ENCODE measurements at regions not wholly inside any gene's neighbourhood (a gene's known extent, or its start where the extent isn't known, plus 50 kb on each side); places are given as distances from the start of the nearest gene placed in this dataset.
A peak's percentile ranks its signal among the peaks of the same experiment; 100 is the strongest.

DNA sequence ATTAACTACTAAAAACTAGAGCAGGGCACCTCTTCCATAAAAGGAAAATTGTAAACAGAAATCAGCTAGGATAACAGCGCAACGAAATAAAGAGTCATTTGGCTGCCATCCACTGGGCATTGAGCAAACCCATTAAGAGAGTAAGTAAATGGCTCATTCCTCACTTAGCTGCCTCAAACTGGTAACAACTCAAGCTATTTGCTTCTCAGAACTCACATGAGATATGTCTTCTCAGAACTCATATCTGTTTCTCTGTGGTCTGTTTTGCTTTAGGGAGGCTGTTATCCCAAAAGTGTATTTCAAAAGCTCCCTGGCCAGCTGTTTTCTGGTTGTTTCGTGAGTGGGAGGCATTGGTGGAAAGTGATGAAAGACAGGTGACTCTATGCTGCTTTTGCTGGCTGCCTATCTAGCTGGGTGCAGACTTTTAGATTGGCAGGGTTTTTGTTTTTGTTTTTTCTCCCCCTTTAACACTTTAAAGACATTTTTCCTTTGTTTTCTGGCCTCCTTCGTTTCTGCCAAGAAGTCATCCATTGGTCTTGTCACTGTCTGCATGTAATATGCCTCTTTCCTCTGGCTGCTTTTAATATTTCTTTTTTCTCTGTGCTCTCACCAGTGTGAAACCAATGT, 269.2 kb upstream of the RGS18 start (continued):
- TF ChIP-seq HDAC1 (IDR thresholded peaks at IDR 0.05) = peak; percentile 73 to 97
- TF ChIP-seq, protein P1, sequence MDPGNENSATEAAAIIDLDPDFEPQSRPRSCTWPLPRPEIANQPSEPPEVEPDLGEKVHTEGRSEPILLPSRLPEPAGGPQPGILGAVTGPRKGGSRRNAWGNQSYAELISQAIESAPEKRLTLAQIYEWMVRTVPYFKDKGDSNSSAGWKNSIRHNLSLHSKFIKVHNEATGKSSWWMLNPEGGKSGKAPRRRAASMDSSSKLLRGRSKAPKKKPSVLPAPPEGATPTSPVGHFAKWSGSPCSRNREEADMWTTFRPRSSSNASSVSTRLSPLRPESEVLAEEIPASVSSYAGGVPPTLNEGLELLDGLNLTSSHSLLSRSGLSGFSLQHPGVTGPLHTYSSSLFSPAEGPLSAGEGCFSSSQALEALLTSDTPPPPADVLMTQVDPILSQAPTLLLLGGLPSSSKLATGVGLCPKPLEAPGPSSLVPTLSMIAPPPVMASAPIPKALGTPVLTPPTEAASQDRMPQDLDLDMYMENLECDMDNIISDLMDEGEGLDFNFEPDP (CRISPR knock-in tag; IDR thresholded peaks at IDR 0.05) = no peak
- TF ChIP-seq, protein P2, sequence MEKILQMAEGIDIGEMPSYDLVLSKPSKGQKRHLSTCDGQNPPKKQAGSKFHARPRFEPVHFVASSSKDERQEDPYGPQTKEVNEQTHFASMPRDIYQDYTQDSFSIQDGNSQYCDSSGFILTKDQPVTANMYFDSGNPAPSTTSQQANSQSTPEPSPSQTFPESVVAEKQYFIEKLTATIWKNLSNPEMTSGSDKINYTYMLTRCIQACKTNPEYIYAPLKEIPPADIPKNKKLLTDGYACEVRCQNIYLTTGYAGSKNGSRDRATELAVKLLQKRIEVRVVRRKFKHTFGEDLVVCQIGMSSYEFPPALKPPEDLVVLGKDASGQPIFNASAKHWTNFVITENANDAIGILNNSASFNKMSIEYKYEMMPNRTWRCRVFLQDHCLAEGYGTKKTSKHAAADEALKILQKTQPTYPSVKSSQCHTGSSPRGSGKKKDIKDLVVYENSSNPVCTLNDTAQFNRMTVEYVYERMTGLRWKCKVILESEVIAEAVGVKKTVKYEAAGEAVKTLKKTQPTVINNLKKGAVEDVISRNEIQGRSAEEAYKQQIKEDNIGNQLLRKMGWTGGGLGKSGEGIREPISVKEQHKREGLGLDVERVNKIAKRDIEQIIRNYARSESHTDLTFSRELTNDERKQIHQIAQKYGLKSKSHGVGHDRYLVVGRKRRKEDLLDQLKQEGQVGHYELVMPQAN (IDR thresholded peaks at IDR 0.05; ENCODE audit: borderline replicate concordance) = 0 out of 2 replicates have a peak, but pooled peaks have one; percentile 12
- no peak for TF ChIP-seq U2AF2 (optimal IDR thresholded peaks at IDR 0.05; ENCODE audit: low read depth, low read length)
- peak; percentile 92 for TF ChIP-seq TCF3 (CRISPR knock-in tag; IDR thresholded peaks at IDR 0.05)
- TF ChIP-seq NCOA2 (IDR thresholded peaks at IDR 0.05; ENCODE audit: partially characterized antibody in 2 of 2) = peak in 1 of 2 experiments; percentile 33
- TF ChIP-seq ZFPM2 (CRISPR knock-in tag; IDR thresholded peaks at IDR 0.05) = no peak
- TF ChIP-seq CEBPB (tag; IDR thresholded peaks at IDR 0.05) = peak; percentile 93
- TF ChIP-seq LEF1 (IDR thresholded peaks at IDR 0.05) = peak; percentile 88
- no peak for TF ChIP-seq ZNF444 (CRISPR knock-in tag; IDR thresholded peaks at IDR 0.05)
- peak; percentile 93 to 96 for TF ChIP-seq TRIM24 (IDR thresholded peaks at IDR 0.05)
- peak; percentile 71; the same call in 1 of the 2 replicates for TF ChIP-seq EHMT2 (IDR thresholded peaks at IDR 0.05)
- TF ChIP-seq, protein P3, sequence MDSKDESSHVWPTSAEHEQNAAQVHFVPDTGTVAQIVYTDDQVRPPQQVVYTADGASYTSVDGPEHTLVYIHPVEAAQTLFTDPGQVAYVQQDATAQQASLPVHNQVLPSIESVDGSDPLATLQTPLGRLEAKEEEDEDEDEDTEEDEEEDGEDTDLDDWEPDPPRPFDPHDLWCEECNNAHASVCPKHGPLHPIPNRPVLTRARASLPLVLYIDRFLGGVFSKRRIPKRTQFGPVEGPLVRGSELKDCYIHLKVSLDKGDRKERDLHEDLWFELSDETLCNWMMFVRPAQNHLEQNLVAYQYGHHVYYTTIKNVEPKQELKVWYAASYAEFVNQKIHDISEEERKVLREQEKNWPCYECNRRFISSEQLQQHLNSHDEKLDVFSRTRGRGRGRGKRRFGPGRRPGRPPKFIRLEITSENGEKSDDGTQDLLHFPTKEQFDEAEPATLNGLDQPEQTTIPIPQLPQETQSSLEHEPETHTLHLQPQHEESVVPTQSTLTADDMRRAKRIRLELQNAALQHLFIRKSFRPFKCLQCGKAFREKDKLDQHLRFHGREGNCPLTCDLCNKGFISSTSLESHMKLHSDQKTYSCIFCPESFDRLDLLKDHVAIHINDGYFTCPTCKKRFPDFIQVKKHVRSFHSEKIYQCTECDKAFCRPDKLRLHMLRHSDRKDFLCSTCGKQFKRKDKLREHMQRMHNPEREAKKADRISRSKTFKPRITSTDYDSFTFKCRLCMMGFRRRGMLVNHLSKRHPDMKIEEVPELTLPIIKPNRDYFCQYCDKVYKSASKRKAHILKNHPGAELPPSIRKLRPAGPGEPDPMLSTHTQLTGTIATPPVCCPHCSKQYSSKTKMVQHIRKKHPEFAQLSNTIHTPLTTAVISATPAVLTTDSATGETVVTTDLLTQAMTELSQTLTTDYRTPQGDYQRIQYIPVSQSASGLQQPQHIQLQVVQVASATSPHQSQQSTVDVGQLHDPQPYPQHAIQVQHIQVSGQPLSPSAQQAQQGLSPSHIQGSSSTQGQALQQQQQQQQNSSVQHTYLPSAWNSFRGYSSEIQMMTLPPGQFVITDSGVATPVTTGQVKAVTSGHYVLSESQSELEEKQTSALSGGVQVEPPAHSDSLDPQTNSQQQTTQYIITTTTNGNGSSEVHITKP (IDR thresholded peaks at IDR 0.05; ENCODE audit: partially characterized antibody) = peak; percentile 72
- peak; percentile 56 for TF ChIP-seq RBBP5 (IDR thresholded peaks at IDR 0.05; ENCODE audit: borderline replicate concordance, insufficient read depth, low read length, poor library complexity, severe bottlenecking)
- TF ChIP-seq ZNF589 (CRISPR knock-in tag; IDR thresholded peaks at IDR 0.05; ENCODE audit: low read depth) = peak; percentile 79
- peak; percentile 63; the same call in 1 of the 2 replicates for TF ChIP-seq CXXC5 (CRISPR knock-in tag; IDR thresholded peaks at IDR 0.05)
- TF ChIP-seq, protein P4, sequence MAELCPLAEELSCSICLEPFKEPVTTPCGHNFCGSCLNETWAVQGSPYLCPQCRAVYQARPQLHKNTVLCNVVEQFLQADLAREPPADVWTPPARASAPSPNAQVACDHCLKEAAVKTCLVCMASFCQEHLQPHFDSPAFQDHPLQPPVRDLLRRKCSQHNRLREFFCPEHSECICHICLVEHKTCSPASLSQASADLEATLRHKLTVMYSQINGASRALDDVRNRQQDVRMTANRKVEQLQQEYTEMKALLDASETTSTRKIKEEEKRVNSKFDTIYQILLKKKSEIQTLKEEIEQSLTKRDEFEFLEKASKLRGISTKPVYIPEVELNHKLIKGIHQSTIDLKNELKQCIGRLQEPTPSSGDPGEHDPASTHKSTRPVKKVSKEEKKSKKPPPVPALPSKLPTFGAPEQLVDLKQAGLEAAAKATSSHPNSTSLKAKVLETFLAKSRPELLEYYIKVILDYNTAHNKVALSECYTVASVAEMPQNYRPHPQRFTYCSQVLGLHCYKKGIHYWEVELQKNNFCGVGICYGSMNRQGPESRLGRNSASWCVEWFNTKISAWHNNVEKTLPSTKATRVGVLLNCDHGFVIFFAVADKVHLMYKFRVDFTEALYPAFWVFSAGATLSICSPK (IDR thresholded peaks at IDR 0.05; ENCODE audit: borderline replicate concordance) = no peak
- TF ChIP-seq, protein P5, sequence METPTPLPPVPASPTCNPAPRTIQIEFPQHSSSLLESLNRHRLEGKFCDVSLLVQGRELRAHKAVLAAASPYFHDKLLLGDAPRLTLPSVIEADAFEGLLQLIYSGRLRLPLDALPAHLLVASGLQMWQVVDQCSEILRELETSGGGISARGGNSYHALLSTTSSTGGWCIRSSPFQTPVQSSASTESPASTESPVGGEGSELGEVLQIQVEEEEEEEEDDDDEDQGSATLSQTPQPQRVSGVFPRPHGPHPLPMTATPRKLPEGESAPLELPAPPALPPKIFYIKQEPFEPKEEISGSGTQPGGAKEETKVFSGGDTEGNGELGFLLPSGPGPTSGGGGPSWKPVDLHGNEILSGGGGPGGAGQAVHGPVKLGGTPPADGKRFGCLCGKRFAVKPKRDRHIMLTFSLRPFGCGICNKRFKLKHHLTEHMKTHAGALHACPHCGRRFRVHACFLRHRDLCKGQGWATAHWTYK (CRISPR knock-in tag; IDR thresholded peaks at IDR 0.05) = 0 out of 2 replicates have a peak, but pooled peaks have one; percentile 31
